Left lung (tissue), 4 donors: ENCODE measurements at regions not wholly inside any gene's neighbourhood (a gene's known extent, or its start where the extent isn't known, plus 50 kb on each side); places are given as distances from the start of the nearest gene placed in this dataset.

Source experiments
- ATAC-seq: fragments of 200-7000 bp; cut with Tn5 transposase; one replicate; pipeline ENCODE4 v1.9.1; 2020; ENCODE audit warnings: moderate library complexity
- DNase-seq, 4 donors: peaks; one replicate each; pipeline ENCODE4 v3.0.0-alpha.2; 2013 to 2020
- H3K27ac ChIP-seq, 2 donors: fragments of 200-600 bp; sonication (generic) in 1 of 2; one replicate each; pipeline versions ENCODE4 v1.5.0 to v1.8.0; 2020 to 2021
- H3K27me3 ChIP-seq, 2 donors: fragments of 200-600 bp; sonication (generic) in 1 of 2; one replicate each; pipeline versions ENCODE4 v1.5.0 to v1.8.0; 2020 to 2021
- H3K36me3 ChIP-seq, 2 donors: fragments of 200-600 bp; sonication (generic) in 1 of 2; one replicate each; pipeline versions ENCODE4 v1.5.0 to v1.8.0; 2020 to 2021
- H3K4me1 ChIP-seq, 2 donors: fragments of 200-600 bp; one replicate each; pipeline ENCODE4 v1.8.0; 2021
- H3K4me3 ChIP-seq, 2 donors: fragments of 200-600 bp; sonication (generic) in 1 of 2; one replicate each; pipeline versions ENCODE4 v1.5.0 to v1.8.0; 2020 to 2021; ENCODE audit warnings: mild to moderate bottlenecking in 1 of 2
- H3K9me3 ChIP-seq, 2 donors: fragments of 200-600 bp; sonication (generic) in 1 of 2; one replicate each; pipeline versions ENCODE4 v1.5.0 to v1.8.0; 2020 to 2021
- intact Hi-C, 2 donors: fragments of 100-400 bp; cut with DNase I; formaldehyde crosslinking; loops; one replicate each; pipeline versions ENCODE4 v1.11.2 to v1.14.2; 2022
- TF ChIP-seq, protein P1 (sequence below), 2 donors: fragments of 200-600 bp; sonication (generic) in 1 of 2; IDR thresholded peaks; one replicate each; pipeline versions ENCODE4 v1.5.0 to v1.8.0; 2021; ENCODE audit warnings: antibody characterized with exemption in 2 of 2
- donor health status: DM: no; HTN: yes; CAD: no.
- donor health status: DM: no; HTN: no; CAD: no.

DNA sequence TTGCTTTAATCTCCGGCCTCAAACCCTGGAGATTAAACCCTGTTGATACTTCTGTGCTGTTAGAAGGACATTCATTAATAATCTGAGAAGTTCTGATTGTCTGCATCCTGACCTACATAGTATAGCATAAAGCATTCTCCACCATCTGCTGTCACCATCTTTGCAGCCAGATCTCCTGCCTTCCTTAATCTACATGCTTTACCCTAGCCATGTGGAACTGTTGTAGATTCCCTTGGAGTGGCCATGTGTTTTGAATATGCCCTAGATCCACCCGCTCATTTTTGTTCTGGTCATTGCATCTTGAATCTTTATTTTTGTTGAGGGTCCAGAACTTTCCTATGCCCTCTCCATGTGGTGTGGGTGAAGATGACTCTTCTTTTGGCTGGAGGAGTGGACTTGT is 110.3 kb downstream of the OXSM start:
- Histone ChIP-seq H3K27ac (no peak overlapping the region), H3K4me3 (no peak overlapping the region), H3K27me3 (no peaks in the 10 kb centered on the region), H3K4me1 (no peaks in the 10 kb centered on the region), H3K9me3 (no peaks in the 10 kb centered on the region), H3K36me3 (no peaks in the 10 kb centered on the region)
- intact Hi-C loops, result no loop called here
- ATAC-seq (no peak), DNase-seq (no peak)
- TF ChIP-seq, protein P1, sequence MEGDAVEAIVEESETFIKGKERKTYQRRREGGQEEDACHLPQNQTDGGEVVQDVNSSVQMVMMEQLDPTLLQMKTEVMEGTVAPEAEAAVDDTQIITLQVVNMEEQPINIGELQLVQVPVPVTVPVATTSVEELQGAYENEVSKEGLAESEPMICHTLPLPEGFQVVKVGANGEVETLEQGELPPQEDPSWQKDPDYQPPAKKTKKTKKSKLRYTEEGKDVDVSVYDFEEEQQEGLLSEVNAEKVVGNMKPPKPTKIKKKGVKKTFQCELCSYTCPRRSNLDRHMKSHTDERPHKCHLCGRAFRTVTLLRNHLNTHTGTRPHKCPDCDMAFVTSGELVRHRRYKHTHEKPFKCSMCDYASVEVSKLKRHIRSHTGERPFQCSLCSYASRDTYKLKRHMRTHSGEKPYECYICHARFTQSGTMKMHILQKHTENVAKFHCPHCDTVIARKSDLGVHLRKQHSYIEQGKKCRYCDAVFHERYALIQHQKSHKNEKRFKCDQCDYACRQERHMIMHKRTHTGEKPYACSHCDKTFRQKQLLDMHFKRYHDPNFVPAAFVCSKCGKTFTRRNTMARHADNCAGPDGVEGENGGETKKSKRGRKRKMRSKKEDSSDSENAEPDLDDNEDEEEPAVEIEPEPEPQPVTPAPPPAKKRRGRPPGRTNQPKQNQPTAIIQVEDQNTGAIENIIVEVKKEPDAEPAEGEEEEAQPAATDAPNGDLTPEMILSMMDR (IDR thresholded peaks at IDR 0.05), result no peak

DNA sequence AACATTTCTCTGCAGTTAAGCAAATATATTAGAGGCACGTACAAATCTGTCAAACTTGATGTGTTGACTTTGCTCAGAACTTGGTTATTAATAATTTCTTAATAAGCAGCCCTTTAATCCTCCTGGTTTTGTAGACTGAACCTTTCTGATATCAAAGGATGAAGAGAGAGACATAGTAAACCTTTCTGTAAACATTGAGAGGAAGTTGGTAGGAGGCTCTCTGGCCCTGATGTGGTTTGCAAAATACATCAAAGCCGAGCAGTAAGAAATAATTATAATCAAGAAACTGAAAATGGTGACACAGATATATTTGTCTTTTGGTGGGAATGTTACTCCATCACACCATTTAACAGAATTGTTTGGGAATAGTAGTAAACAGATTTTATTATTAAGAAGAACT is 111.9 kb downstream of the OXSM start:
- no peaks in the 10 kb centered on the region for H3K36me3 ChIP-seq
- ATAC-seq, result no peak
- no peaks in the 10 kb centered on the region for H3K27me3 ChIP-seq
- no peaks in the 10 kb centered on the region for H3K4me1 ChIP-seq
- H3K9me3 ChIP-seq, result no peaks in the 10 kb centered on the region
- no peak overlapping the region for H3K4me3 ChIP-seq
- H3K27ac ChIP-seq, result no peak overlapping the region
- intact Hi-C loops, result no loop called here
- TF ChIP-seq, protein P1 (IDR thresholded peaks at IDR 0.05), result no peak
- no peak for DNase-seq

DNA sequence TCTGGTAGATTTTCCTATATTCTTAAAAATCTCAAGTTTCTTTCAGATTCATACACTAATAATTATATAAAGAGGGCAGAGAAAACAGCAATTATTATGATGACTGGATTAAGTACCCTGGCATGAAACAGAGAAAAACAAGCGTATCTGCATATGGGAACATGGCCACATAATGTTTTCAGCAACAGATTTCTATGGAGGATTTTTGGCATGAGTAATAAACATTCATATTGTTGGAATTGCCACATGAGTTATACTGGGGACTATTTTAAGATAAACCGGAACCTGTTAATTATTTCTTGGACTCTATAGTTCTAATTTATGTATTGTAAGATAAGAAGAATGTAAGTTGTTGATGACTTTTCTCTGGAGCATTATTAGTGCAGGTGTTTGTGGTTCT is 112.7 kb downstream of the OXSM start:
- intact Hi-C loops, result no loop called here

DNA sequence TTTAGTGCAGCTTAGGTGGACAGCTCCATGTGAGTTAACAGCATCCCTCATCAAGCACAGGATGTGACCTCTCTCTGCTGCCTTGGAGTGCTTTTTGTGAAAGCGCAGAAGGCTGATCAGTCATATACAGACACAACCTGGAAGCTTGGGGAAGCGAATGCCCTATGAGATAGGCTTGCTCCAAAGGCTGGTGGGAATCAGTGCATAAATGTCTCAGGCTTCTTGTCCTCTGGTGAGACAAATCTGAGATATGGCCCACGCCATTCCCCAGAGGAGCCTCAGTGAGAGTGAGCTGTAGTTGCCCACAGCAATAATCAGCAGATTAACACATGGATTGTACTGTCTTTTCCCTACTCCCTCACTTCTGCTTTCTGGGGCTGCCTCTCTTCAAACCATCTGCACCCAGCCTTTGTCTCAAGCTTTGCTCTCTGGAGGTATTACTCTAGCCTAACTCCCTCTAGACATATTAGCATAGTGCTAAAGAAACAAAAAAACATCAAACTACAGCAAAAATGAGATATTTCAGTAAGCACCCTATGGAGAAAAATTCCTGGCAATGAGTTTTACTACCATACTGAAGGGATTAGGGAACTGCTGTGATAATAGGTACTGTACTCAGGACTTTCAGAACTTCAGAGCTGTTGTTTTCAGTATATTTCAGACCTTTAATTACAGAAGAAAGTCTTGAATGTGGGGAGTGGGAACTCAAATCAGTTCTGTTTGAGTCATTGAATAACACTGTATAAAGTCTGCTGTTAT is 113.7 kb downstream of the OXSM start:
- H3K36me3 ChIP-seq, result no peaks in the 10 kb centered on the region
- intact Hi-C loops, result no loop called here
- H3K27me3 ChIP-seq, result no peaks in the 10 kb centered on the region
- TF ChIP-seq, protein P1 (IDR thresholded peaks at IDR 0.05), result no peak
- DNase-seq (no peak), ATAC-seq (no peak)
- H3K4me3 ChIP-seq, result no peak overlapping the region
- no peaks in the 10 kb centered on the region for H3K4me1 ChIP-seq
- H3K27ac ChIP-seq, result no peak overlapping the region
- no peaks in the 10 kb centered on the region for H3K9me3 ChIP-seq

More for the DNA sequence above, 112.7 kb downstream of the OXSM start:
- Histone ChIP-seq H3K27ac (no peak overlapping the region), H3K27me3 (no peaks in the 10 kb centered on the region), H3K9me3 (no peaks in the 10 kb centered on the region), H3K36me3 (no peaks in the 10 kb centered on the region), H3K4me1 (no peaks in the 10 kb centered on the region), H3K4me3 (no peak overlapping the region)
- TF ChIP-seq, protein P1 (IDR thresholded peaks at IDR 0.05), result no peak
- ATAC-seq (no peak), DNase-seq (no peak)

DNA sequence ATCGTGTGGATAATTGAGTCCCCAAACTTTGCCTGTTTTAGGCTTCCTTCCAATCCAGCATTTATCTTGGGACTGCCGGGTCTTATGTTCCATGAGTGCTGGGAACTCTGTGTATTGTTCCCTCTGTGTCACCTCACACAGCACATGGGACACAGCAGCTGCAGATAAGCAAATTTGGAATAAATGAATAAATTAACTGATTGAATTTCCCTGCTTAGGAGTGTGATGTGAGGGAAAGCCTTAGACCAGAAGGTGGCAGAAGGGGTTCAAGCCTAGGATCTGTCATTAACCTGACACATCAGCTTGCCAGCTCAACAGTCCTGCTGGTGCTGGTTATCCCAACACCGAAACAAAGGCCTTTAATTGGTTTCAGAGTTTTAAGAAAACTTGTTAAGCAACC is 114.3 kb downstream of the OXSM start:
- Histone ChIP-seq H3K27me3 (no peaks in the 10 kb centered on the region), H3K36me3 (no peaks in the 10 kb centered on the region), H3K4me3 (no peak overlapping the region), H3K9me3 (no peaks in the 10 kb centered on the region), H3K4me1 (no peaks in the 10 kb centered on the region), H3K27ac (no peak overlapping the region)
- TF ChIP-seq, protein P1 (IDR thresholded peaks at IDR 0.05), result no peak
- DNase-seq (peak in 1 of 4 donors; percentile 19), ATAC-seq (no peak)
- intact Hi-C loops, result no loop called here
